ENCODE measurements at regions not wholly inside any gene's neighbourhood (a gene's known extent, or its start where the extent isn't known, plus 50 kb on each side); places are given as distances from the start of the nearest gene placed in this dataset.
A peak's percentile ranks its signal among the peaks of the same experiment; 100 is the strongest.

DNA sequence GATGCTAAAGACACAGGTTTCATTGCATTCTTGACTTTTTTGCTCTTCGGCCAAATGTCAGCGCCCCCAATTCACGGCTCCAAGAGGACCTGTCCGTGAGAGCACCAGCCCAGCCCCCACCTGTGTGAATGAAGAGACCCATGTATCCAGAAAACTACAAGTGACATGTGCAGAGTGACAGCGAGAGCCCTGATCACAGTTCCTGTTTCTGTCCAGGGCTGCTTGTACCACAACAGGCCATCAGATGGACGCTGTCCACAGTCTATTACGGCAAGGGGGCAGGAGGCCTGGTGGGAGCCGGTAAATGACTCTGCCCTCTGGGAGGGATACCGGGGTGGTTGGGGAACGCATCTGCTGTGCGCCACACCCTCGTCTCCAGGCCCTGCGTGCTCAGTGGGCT is 520.9 kb upstream of the ID2 start:
- ChIA-PET POLR2A (no interaction called here), CTCF (interaction anchor here (0.8 kb wide), 1 partner anchor 10 kb away, joined by 3 read pairs; no protein-coding TSS in a partner anchor)
- ATAC-seq (no peak), DNase-seq (no peak)
- peaks cover 3% of the 10 kb centered on the region for H3K9me3 Mint-ChIP-seq
- TF ChIP-seq, protein P1, sequence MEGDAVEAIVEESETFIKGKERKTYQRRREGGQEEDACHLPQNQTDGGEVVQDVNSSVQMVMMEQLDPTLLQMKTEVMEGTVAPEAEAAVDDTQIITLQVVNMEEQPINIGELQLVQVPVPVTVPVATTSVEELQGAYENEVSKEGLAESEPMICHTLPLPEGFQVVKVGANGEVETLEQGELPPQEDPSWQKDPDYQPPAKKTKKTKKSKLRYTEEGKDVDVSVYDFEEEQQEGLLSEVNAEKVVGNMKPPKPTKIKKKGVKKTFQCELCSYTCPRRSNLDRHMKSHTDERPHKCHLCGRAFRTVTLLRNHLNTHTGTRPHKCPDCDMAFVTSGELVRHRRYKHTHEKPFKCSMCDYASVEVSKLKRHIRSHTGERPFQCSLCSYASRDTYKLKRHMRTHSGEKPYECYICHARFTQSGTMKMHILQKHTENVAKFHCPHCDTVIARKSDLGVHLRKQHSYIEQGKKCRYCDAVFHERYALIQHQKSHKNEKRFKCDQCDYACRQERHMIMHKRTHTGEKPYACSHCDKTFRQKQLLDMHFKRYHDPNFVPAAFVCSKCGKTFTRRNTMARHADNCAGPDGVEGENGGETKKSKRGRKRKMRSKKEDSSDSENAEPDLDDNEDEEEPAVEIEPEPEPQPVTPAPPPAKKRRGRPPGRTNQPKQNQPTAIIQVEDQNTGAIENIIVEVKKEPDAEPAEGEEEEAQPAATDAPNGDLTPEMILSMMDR (IDR thresholded peaks at IDR 0.05) = no peak
- H3K27ac Mint-ChIP-seq = no peak overlapping the region
- H3K36me3 Mint-ChIP-seq (ENCODE audit: low read depth) = no peaks in the 10 kb centered on the region
- H3K4me3 Mint-ChIP-seq = no peak overlapping the region
- intact Hi-C loops (cut with micrococcal nuclease) = no loop called here
- no peaks in the 10 kb centered on the region for H3K4me1 Mint-ChIP-seq (ENCODE audit: low read depth)
- no peaks in the 10 kb centered on the region for H3K27me3 Mint-ChIP-seq

DNA sequence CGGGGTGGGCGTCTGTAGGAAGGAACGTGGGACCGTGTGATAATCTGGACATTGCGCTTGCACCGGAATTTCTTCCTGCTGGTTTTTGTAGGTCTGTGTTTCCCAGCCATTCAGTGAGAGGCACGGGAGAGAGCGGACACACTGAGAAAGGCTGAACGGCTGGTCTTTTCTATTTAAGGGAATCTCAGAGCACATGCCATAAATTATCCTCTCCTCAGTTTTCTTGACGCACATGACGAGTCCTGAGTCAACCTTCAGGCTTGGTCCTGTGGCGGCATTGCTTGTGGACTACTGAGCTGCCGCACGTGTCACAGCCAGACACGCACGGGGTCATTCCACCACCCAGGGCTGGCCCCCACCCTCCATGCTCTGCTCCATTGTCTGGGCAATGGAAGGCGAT is 519.3 kb upstream of the ID2 start:
- Mint-ChIP-seq H3K27me3 (no peaks in the 10 kb centered on the region), H3K4me3 (no peak overlapping the region), H3K4me1 (ENCODE audit: low read depth) (no peaks in the 10 kb centered on the region), H3K27ac (no peak overlapping the region), H3K36me3 (ENCODE audit: low read depth) (no peaks in the 10 kb centered on the region), H3K9me3 (no peaks in the 10 kb centered on the region)
- TF ChIP-seq, protein P1 (IDR thresholded peaks at IDR 0.05) = no peak
- CTCF ChIA-PET = no interaction called here
- ATAC-seq (no peak), DNase-seq (no peak)
- POLR2A ChIA-PET = no interaction called here
- intact Hi-C loops (cut with micrococcal nuclease) = no loop called here

- intact Hi-C loops (cut with micrococcal nuclease) = no loop called here
- H3K9me3 Mint-ChIP-seq = no peaks in the 10 kb centered on the region
- POLR2A ChIA-PET = no interaction called here
- no peak overlapping the region for H3K4me3 Mint-ChIP-seq
- no peak for ATAC-seq
- CTCF ChIA-PET = interaction anchor here (1.6 kb wide), 1 partner anchor 516 kb away, joined by 3 read pairs; the partner anchor contains the start of gene ID2
- H3K27ac Mint-ChIP-seq = no peak overlapping the region
- TF ChIP-seq, protein P1 (IDR thresholded peaks at IDR 0.05) = no peak
- DNase-seq = no peak
- H3K36me3 Mint-ChIP-seq (ENCODE audit: low read depth) = no peaks in the 10 kb centered on the region
- no peaks in the 10 kb centered on the region for H3K27me3 Mint-ChIP-seq
- H3K4me1 Mint-ChIP-seq (ENCODE audit: low read depth) = peaks cover 10% of the 10 kb centered on the region
Measured at GRCh38 chr2:8165550-8165949, 516.3 kb upstream of the ID2 start.

DNA sequence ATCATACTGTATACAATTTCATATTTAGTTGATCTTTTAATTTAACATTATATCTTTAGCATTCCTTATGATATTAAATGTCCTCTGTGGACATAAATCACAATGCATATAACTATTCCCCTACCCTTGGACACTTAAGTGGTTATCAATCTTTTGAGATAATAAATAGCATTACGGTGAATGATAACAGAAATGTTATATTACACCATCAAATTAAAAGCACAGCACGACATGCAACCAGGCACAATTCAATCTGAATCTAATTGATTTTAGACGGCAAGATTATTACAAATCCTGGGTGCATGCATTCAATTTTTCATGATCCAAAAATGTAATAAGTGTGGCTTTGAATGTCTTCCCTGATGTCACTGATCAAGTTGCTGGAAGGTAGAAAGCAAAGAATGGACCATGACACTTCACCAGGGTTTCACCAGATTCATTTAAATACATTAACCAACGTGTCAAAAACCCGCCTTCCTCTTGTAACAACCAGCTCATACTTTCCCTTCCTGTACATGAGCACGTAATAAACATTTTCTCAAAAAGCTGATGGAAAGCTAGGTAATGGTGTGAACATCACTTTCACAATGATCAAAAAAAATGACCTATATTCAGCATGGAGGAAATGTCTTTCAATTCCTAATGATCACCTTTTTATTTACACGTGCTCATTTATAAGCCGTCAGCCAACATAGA is 513.7 kb upstream of the ID2 start:
- ChIA-PET CTCF (interaction anchor here (1.4 kb wide), 1 partner anchor 23 kb away, joined by 4 read pairs; no protein-coding TSS in a partner anchor), POLR2A (interaction anchor here (1.0 kb wide), 1 partner anchor 13 kb away, joined by 4 read pairs; no protein-coding TSS in a partner anchor)
- peak; percentile 77 for ATAC-seq
- H3K36me3 Mint-ChIP-seq (ENCODE audit: low read depth) = no peaks in the 10 kb centered on the region
- DNase-seq = peak; percentile 22
- intact Hi-C loops (cut with micrococcal nuclease) = no loop called here
- peaks cover 10% of the 10 kb centered on the region for H3K4me1 Mint-ChIP-seq (ENCODE audit: low read depth)
- peak overlapping the region; percentile 61 for H3K27ac Mint-ChIP-seq
- TF ChIP-seq, protein P1 (IDR thresholded peaks at IDR 0.05) = no peak
- no peaks in the 10 kb centered on the region for H3K9me3 Mint-ChIP-seq
- no peaks in the 10 kb centered on the region for H3K27me3 Mint-ChIP-seq
- H3K4me3 Mint-ChIP-seq = no peak overlapping the region

- CTCF ChIA-PET = no interaction called here
- Mint-ChIP-seq H3K27ac (peak overlapping the region; percentile 46), H3K9me3 (no peaks in the 10 kb centered on the region)
Measured at GRCh38 chr2:8168876-8169424, 512.9 kb upstream of the ID2 start.

More at GRCh38 chr2:8168876-8169424, 512.9 kb upstream of the ID2 start:
- TF ChIP-seq, protein P1 (IDR thresholded peaks at IDR 0.05) = no peak
- intact Hi-C loops (cut with micrococcal nuclease) = no loop called here
- peak; percentile 34 for ATAC-seq
- DNase-seq = no peak
- H3K4me1 Mint-ChIP-seq (ENCODE audit: low read depth) = peaks cover 10% of the 10 kb centered on the region
- no peaks in the 10 kb centered on the region for H3K36me3 Mint-ChIP-seq (ENCODE audit: low read depth)
- no peak overlapping the region for H3K4me3 Mint-ChIP-seq
- POLR2A ChIA-PET = interaction anchor here (1.0 kb wide), 1 partner anchor 14 kb away, joined by 4 read pairs; no protein-coding TSS in a partner anchor
- H3K27me3 Mint-ChIP-seq = no peaks in the 10 kb centered on the region
